Gastrocnemius medialis (tissue), 4 donors: ENCODE measurements at regions not wholly inside any gene's neighbourhood (a gene's known extent, or its start where the extent isn't known, plus 50 kb on each side); places are given as distances from the start of the nearest gene placed in this dataset.

Experiments used
- CTCF ChIP-seq, 5 experiments: fragments of 450-650 bp in 3 of 5; fragments of 200-600 bp in 2 of 5; sonication (generic) in 2 of 5; IDR thresholded peaks in 4 of 5; conservative IDR thresholded peaks in 1 of 5; 1 replicate in 4 of 5; 2 replicates in 1 of 5; pipeline ENCODE4 v1.5.1; 2016 to 2019; ENCODE audit warnings: antibody characterized with exemption in 5 of 5, mild to moderate bottlenecking in 3 of 5, moderate library complexity in 3 of 5
- POLR2A ChIP-seq, 2 donors: fragments of 450-650 bp; IDR thresholded peaks; one replicate each; pipeline ENCODE4 v1.6.1; 2017; ENCODE audit warnings: antibody characterized with exemption in 2 of 2, mild to moderate bottlenecking in 2 of 2, moderate library complexity in 2 of 2

- no peak for TF ChIP-seq CTCF (IDR thresholded peaks at IDR 0.05 in 4 of 5, conservative IDR thresholded peaks at IDR 0.05 in 1 of 5)
- TF ChIP-seq POLR2A (IDR thresholded peaks at IDR 0.05) = no peak
Observed at GRCh38 chr2:36203366-36203765, 152.2 kb upstream of the CRIM1 start.
